Erythroblast (primary cell): ENCODE measurements at regions not wholly inside any gene's neighbourhood (a gene's known extent, or its start where the extent isn't known, plus 50 kb on each side); places are given as distances from the start of the nearest gene placed in this dataset.

Experiments
- GATA1 ChIP-seq: IDR thresholded peaks from 2 replicates; pipeline ENCODE4 v1.6.1; 2011; ENCODE audit warnings: low read depth, mild to moderate bottlenecking, control low read depth, low read length, moderate library complexity
- POLR2A ChIP-seq: IDR thresholded peaks from 2 replicates; pipeline ENCODE4 v1.6.1; 2011; ENCODE audit warnings: mild to moderate bottlenecking, low read length

DNA sequence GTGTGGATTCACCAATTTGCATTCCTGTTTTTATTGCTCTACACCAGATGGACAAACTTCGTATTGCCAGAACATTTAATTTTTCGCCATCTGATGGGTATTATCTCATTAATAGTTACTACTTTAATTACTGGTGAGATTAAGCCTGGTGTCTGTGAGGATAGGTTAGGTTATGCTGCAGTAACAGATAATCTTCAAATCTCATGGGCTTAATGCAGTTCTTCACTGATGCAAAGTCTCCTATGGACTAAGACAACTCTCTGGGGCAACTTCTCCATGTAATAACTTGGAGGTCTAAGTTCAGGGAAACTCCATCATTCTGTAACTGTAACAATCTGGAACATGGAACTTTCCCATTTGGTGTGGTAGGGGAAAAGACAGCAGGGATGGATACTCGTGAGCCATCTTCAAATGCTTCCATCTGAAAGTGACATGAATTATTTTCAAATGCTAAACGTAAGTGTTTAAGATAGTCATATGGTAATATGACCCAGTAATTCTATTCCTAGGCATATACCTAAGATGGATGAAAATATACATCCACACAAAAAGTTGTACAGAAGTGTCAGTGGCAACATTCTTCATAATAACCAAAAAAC, 111.6 kb downstream of the LEPR start:
- no peak for TF ChIP-seq POLR2A
- no peak for TF ChIP-seq GATA1
